COLO668 (cell line): ENCODE measurements at regions not wholly inside any gene's neighbourhood (a gene's known extent, or its start where the extent isn't known, plus 50 kb on each side); places are given as distances from the start of the nearest gene placed in this dataset.

Experiments
- DNase-seq: peaks from one replicate; lab custom pipeline; 2025; ENCODE audit not compliant: unreplicated experiment; lab: John Stamatoyannopoulos, UW

DNA sequence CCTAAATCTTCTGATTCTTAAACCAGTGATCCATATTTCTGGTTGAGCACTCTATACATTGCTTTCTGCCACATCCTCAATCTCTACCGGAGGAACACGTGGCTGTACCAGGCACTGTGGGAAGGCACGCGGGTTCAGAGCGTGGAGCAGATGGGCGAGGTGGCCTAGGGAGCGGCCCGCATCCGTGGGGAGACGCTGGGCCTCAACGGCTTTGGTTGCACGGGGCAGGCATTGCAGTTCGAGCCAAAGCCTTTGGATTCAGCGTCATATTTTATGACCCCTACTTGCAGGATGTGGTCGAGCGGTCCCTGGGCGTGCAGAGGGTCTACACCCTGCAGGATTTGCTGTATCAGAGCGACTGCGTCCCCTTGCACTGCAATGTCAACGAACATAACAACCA is 197.2 kb upstream of the RGMB start:
- DNase-seq: no peak

GRCh38 chr5:98578438-98578837 is 195.0 kb upstream of the RGMB start:
- no peak for DNase-seq

- no peak for DNase-seq
Observed at GRCh38 chr5:98581112-98581997, 192.1 kb upstream of the RGMB start.

GRCh38 chr5:98583586-98583985 is 189.9 kb upstream of the RGMB start:
- no peak for DNase-seq

DNA sequence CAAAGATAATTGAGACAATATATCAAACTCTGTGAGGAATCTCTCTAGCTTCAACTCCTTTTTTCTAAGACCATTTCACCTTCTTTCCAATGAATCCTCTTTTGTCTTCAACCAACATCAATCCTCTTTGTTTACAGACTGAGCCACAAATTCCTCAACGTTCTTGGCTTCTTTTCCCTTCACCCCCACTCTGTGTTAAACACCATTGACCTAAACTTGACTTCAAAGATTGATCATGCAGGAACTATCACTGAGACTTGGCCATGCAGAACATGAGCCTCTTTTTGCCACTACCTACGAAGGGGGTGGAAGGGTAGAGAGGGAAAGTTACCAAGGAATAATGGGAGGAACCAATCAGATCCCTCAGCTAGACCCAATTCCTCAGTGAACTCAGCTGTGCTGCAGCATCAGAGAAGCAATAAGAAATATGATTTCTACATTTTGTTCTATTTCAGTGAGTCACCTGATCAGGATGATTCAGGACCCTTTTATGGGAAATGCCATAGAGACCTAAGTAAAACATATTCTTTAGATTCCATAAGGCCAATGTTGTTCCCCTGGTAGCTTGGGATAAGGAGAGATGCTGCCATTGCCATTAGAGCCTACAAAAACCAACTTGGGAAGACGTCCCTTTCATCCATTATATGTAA is 187.7 kb upstream of the RGMB start:
- no peak for DNase-seq

DNA sequence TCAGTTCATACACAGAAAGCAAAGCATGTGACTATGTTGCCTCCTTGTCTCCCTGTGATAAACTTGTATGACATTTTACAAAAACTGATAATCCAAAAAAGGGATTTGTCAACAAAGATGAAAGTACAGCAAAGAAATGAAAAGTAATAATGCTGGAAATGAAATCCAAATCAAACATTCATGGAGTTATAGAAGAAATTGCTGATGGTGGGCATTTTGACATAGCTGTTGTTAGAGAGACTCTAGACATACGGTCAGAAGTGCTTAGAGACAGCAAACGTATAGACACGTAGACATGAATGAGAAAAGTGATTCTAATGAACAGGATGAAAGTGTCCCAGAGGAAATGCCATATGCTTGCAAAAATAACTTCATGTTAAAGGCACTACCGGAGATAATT is 186.9 kb upstream of the RGMB start:
- no peak for DNase-seq

DNA sequence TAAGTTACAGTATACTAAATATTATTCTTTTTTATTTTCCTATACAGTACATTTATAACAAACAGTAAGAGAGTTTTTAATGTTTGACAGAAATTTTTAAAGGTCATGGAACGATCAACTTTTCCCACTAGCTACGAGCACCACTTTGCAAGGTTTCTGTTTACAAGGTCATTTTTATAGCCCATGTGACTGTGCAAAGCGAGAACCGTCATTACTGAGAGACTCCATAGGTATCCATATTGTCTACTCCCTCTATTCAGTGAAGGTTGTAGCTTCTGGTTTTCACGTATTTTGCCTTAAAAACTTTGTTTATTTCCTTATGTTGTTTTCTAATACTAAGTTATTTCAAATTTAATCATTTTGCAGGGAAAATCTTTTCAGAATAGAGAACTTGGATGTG is 186.3 kb upstream of the RGMB start:
- no peak for DNase-seq

DNA sequence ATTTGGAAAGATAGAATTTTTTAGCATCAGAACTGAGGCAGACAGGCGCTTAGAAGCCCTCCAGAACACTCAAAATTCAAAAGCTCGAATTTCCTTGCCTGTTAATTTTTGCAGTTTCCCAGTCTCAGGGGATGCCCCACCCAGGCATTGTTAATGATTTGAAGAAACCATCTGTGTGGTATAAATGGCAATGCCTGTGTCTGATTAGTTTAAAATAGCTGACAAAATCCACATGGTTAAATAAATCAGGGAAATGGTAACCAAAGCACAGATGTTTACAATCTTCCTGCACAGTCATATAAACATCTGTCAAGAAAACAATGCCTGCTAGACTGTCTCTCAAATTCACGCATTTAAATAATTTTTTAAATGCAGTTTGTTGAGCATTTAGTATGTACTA is 185.2 kb upstream of the RGMB start:
- DNase-seq: no peak

GRCh38 chr5:98593418-98593817 is 180.0 kb upstream of the RGMB start:
- no peak for DNase-seq

- DNase-seq: no peak
Observed at GRCh38 chr5:98594098-98594497, 179.4 kb upstream of the RGMB start.

DNA sequence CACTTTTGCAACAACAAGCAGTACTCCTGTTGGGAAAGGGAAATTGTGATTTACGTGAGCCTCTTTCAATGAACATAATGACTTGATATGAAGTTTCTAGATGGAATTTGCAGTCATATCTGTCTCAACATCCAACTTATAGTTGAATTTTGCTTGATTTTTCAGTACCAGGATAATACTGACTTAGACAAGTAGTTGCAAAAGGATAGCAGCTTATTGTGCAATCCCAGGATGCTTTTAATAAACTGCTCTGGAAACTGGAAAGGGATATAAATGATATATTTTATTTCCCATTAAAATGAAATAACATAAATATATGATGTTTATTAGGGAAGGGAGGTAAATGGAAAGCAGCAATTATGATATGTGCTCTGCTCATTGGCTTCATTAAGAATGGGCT is 174.4 kb upstream of the RGMB start:
- DNase-seq: no peak

GRCh38 chr5:98602534-98603112 is 170.8 kb upstream of the RGMB start:
- no peak for DNase-seq

GRCh38 chr5:98603456-98603855 is 170.0 kb upstream of the RGMB start:
- no peak for DNase-seq

DNA sequence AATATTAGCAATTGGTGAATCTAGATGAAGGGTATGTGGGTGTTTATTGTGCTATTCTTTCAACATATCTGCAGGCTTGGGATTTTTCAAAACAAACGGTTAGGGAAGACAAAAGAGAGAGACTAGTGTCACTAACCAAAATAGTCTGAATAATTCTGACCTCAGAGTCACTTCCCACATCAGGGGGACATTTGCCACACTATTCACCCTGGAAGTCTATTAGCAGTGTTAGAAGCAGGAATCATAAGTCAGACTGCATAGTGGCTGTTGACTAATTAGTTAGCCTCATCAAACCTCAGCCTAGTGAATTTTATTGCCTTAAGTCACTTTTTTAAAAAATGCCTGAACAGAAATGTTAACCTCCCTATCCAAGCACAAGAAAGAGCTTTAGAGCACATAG is 169.2 kb upstream of the RGMB start:
- no peak for DNase-seq

DNA sequence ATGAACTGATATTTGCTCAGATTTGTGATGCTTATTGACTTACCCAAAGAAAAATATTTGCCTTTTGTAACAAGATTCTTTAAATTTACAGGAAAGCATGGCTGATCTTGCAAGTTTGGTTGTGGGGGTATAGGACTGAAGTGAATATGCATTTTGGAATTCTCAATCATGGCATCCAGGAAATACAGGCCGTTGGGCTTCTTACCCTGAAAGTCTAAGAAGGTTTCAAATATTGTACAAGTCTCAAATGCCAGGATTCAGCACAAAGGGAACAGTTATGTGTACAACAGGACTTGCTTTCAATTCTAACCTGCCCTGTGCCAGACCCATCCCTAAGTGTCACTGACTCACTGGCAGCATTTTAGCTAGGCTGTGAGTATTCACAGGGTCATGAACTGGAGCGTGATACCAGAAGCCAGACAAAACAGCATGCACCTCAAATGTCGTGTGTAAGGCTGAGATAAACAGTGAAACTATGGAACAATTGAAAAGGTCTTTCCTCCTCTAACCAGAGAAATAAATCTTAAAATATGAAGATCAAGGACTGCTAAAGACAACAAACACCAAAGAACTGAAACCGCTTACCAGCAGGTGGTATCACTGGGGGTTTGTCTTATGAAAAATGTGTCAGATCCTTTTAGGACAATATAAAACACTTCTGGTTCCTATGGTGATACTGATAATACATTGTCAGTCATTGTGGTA is 168.6 kb upstream of the RGMB start:
- no peak for DNase-seq

- DNase-seq: no peak
Observed at GRCh38 chr5:98605426-98605825, 168.0 kb upstream of the RGMB start.

GRCh38 chr5:98606961-98607360 is 166.5 kb upstream of the RGMB start:
- DNase-seq: no peak

- DNase-seq: no peak
Observed at GRCh38 chr5:98608052-98608451, 165.4 kb upstream of the RGMB start.

GRCh38 chr5:98614341-98614740 is 159.1 kb upstream of the RGMB start:
- DNase-seq: no peak

DNA sequence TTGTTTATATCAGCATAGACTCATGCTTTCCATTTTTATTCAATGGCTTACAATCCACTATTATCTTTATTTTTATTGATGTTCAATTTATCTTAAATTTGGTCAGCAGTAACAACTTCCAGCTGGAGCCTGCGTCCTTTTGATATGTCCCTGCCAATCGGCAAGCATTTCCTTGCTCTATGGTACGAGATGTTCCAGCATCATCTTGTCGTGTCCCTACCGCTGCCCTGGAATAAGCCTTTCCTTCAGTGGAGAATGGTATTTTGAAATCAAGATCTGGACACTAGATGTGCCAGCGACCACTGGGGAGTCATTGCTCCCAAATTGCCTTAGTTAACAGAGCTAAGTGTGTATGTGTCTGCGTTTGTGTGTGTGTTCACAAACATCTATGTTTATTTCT is 151.6 kb upstream of the RGMB start:
- no peak for DNase-seq

DNA sequence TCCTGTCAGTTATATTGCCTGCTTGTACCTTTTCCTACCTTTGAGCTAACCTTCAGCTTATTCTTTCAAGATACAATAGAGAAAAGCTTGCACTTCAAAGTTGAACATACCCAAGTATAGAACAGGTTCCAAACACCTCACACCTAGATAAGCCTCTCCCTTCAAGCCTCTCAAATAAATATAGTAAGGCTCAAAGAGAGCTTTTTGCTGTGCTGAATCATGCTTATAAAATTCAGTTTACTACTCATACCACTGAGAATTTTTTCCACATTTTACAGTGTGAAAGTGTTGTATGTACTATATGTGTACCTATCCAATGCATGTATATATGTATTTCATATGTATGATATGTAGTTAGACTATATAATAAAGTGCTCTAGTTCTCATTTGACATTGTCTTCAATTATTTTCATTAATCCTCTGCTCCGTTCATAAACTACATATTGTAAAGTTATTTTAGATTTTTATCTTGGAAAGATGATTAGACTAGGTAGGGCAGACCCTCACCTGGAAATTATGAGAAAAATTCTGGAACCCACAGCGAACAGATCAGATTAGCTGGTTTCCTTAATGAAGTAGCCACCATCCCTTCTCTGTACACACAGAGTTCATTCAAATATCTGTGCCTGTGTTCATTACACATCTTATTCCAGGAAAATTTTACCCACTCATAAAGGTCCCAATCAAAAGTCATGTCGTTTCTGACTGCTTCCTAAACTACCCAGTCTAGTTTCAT is 149.2 kb upstream of the RGMB start:
- no peak for DNase-seq
